H1 (cell line): ENCODE measurements at regions not wholly inside any gene's neighbourhood (a gene's known extent, or its start where the extent isn't known, plus 50 kb on each side); places are given as distances from the start of the nearest gene placed in this dataset.

ENCODE experiments used
- BCL11A ChIP-seq, 2 experiments: IDR thresholded peaks; one replicate each; pipeline ENCODE4 v1.6.1; 2011; ENCODE audit warnings: low read depth in 2 of 2, low read length in 2 of 2, mild to moderate bottlenecking in 2 of 2
- POLR2A ChIP-seq, 2 experiments: IDR thresholded peaks; 1 replicate in 1 of 2; 2 replicates in 1 of 2; pipeline ENCODE4 v1.6.1; 2011; ENCODE audit warnings: low read depth in 2 of 2, low read length in 2 of 2, mild to moderate bottlenecking in 2 of 2; ENCODE audit errors: control extremely low read depth in 1 of 2
- TF ChIP-seq, protein P1 (sequence below): IDR thresholded peaks from 2 replicates; pipeline ENCODE4 v1.6.1; 2012; ENCODE audit warnings: low read length, inconsistent platforms

GRCh38 chr14:66032800-66033199, 453.4 kb upstream of the CCDC196 start (continued):
- TF ChIP-seq, protein P1, sequence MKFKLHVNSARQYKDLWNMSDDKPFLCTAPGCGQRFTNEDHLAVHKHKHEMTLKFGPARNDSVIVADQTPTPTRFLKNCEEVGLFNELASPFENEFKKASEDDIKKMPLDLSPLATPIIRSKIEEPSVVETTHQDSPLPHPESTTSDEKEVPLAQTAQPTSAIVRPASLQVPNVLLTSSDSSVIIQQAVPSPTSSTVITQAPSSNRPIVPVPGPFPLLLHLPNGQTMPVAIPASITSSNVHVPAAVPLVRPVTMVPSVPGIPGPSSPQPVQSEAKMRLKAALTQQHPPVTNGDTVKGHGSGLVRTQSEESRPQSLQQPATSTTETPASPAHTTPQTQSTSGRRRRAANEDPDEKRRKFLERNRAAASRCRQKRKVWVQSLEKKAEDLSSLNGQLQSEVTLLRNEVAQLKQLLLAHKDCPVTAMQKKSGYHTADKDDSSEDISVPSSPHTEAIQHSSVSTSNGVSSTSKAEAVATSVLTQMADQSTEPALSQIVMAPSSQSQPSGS = no peak
- TF ChIP-seq BCL11A (IDR thresholded peaks at IDR 0.05; ENCODE audit: low read depth in 2 of 2, low read length in 2 of 2) = no peak
- no peak for TF ChIP-seq POLR2A (IDR thresholded peaks at IDR 0.05; ENCODE audit: control extremely low read depth in 1 of 2, low read depth in 2 of 2, low read length in 2 of 2)
